Nucleus accumbens (tissue), 56 donors: ENCODE measurements at regions not wholly inside any gene's neighbourhood (a gene's known extent, or its start where the extent isn't known, plus 50 kb on each side); places are given as distances from the start of the nearest gene placed in this dataset.

Experiments
- DNase-seq, 56 donors: peaks; one replicate each; lab custom pipeline; 2025; lab: John Stamatoyannopoulos, UW

GRCh38 chr10:128993443-128993842 lies 473.6 kb upstream of the MGMT start:
- no peak for DNase-seq

- no peak for DNase-seq
These were observed 473.0 kb upstream of the MGMT start for GRCh38 chr10:128993911-128994538.

- DNase-seq = no peak
These were observed 472.4 kb upstream of the MGMT start for GRCh38 chr10:128994598-128995143.

- DNase-seq = no peak
These were observed 471.4 kb upstream of the MGMT start for GRCh38 chr10:128995676-128996075.

- DNase-seq = no peak
These were observed 470.9 kb upstream of the MGMT start for GRCh38 chr10:128996092-128996491.

GRCh38 chr10:128998101-128998805 lies 468.8 kb upstream of the MGMT start:
- no peak for DNase-seq

GRCh38 chr10:129004398-129004797 lies 462.6 kb upstream of the MGMT start:
- no peak for DNase-seq

- DNase-seq = no peak
These were observed 462.0 kb upstream of the MGMT start for GRCh38 chr10:129005080-129005479.

GRCh38 chr10:129005804-129006203 lies 461.2 kb upstream of the MGMT start:
- DNase-seq = no peak

GRCh38 chr10:129018511-129018910 lies 448.5 kb upstream of the MGMT start:
- DNase-seq = no peak

GRCh38 chr10:129020651-129021330 lies 446.2 kb upstream of the MGMT start:
- DNase-seq = no peak

GRCh38 chr10:129021594-129022304 lies 445.3 kb upstream of the MGMT start:
- DNase-seq = no peak

- peak in 15 of 56 donors; percentile 1 to 46 (median 17) for DNase-seq
These were observed 444.0 kb upstream of the MGMT start for GRCh38 chr10:129023082-129023481.

GRCh38 chr10:129024046-129024445 lies 443.0 kb upstream of the MGMT start:
- DNase-seq = no peak

GRCh38 chr10:129025787-129026186 lies 441.3 kb upstream of the MGMT start:
- DNase-seq = no peak

- no peak for DNase-seq
These were observed 439.1 kb upstream of the MGMT start for GRCh38 chr10:129027906-129028305.

GRCh38 chr10:129028451-129028850 lies 438.6 kb upstream of the MGMT start:
- DNase-seq = no peak

- DNase-seq = no peak
These were observed 438.0 kb upstream of the MGMT start for GRCh38 chr10:129029051-129029450.

- no peak for DNase-seq
These were observed 437.0 kb upstream of the MGMT start for GRCh38 chr10:129029851-129030602.

GRCh38 chr10:129030603-129030895 lies 436.5 kb upstream of the MGMT start:
- no peak for DNase-seq
